AML-193 (cell line): ENCODE measurements at regions not wholly inside any gene's neighbourhood (a gene's known extent, or its start where the extent isn't known, plus 50 kb on each side); places are given as distances from the start of the nearest gene placed in this dataset.
"Not testable (repeated sequence)": the region's sequence is repeated elsewhere in the genome, so short reads cannot be mapped to it uniquely, and the experiment has no call there.

Experiments
- DNase-seq, 2 experiments: peaks; one replicate each; lab custom pipeline; 2025; lab: John Stamatoyannopoulos, UW

DNA sequence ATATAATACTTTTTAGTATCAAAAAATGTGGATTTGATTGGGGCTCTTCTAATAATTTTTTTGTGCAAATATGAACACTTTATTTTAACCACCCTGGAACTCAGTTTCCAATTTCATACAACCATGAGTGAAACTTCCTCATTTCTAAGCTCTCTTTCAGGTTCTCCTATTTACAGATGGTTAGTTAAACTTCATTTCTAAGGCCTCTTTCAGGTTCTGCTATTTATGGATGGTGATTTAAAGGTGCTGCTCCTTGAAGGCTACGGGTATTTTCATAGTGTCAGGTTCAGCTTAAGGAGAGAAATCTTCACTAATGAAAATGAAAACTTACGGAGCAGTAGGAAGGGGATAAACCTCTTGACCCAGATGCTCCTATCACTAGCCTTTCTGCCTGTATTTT, 568.3 kb downstream of the KIF20B start:
- DNase-seq: no peak

DNA sequence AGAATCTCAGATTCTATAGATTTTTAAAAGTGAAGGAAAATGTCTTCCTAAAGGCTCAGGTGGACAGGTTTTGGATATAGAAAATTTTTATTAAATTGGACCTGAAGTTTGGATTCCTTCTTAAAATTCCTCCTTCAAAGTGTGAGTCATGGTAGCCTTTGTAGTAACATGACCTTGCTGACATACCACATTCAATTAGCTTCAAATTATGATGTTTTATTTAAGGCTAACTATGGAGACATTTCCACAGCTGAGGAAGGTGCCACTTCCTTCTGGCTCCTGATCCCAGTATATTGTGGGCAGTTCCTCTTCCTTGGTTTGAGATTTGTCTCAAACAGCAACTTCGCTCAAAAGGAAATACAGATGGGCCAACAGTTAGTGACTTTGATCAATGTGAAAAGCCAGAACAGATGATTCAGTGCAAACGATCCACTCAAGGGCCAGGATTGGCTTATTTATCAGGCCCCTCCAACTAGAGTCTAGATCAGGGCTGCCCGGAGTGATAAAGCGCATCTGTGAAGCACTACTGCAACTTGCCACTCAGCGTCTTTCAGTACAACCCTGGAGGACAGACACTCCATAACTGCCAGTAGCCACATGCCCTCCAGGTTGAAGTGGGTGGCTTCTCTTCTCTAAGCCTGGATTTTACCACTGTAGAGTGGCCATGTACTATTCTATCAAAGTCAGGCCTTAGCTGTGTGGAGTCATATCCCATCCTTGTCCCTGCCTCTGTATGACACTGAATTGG, 573.5 kb downstream of the KIF20B start:
- no peak for DNase-seq

DNA sequence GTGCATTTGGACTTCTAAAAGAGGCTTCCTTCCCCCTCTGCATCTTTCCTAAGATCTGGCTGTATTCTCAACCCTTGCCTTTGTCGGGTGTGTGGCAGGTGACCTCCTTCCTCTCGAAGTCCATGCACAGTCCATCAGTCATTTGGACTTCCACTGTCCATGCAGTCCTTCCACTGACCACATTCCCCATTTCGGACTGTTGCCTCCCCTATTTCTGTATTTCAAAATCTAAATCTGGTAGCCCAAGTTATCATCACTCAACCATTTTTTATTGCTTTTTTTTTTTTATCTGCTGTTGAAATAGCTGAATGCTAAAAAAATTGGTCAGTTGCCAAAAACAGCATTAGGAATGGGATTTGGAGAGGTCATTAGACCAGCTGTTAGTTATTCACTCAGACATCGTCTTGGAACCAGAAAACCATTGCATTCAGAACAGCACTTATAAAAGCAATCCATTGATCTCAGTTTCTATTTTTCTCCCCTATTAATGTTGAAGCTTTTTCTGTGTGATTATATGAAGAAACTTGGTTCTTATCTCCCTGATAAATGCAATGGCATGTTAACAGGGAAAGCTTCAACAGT, 575.6 kb downstream of the KIF20B start:
- no peak for DNase-seq

DNA sequence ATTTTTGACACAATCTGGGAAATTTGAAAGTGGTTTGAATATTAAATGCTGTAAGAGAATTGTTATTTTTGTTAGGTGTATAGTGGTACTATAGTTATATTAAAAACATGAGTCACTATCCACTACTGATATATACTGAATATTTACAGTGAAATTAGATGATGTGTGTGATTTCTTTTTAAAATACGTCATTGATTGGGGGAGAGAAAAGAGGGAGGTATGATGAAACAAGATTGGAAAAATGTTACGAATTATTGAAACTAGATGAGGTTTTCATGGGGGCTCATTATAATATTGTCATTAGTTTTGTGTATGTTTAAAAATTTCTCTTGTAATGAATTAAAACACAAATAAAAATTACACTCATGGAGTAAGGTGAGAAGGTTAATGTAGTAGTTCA, 571.4 kb downstream of the HTR7 start:
- DNase-seq: no peak

DNA sequence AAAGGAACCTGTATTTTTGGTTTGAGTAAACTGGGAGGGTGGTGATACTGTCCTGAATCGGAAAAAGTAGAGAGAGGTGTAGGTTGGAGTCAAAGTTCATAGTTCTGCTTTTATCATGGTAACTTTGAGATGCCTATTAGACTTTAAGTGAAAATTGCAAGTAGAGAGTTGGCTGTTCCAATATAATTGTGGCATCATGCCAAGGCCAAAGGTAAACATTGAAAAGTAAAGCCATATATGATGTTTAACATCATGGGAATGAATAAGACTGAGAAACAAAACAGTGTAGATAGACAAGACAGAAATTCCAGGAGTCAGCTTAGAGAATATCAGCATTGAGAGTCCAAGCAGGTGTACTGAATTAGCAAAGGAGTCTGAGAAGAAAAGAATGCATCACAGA, 570.9 kb downstream of the HTR7 start:
- DNase-seq: no peak

DNA sequence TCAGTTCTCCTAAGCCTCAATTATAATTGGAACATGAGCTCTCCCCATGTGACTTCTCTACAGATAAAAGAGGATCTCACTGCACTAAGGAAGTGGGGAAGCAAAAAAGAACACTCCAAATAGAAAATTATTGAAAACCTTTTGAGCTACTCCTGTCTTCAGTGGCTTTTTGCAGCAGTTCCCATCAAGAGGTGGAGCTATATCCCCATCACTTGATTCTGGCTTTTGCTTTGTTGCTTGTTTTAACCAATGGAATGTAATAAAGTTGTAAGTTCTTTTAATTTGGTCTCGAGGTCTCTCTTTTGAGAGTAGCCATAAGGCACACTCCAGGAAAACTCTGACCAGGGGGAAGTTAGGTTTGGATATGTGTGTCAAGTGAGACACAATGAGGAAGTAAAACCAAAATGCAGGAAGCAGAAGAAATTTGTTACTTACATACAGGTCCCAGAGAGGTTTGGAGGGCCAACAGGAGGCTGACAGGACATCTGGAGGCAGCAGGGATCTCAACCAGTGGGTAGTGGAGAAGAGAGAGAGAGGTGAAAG, 569.4 kb downstream of the HTR7 start:
- DNase-seq: no peak

DNA sequence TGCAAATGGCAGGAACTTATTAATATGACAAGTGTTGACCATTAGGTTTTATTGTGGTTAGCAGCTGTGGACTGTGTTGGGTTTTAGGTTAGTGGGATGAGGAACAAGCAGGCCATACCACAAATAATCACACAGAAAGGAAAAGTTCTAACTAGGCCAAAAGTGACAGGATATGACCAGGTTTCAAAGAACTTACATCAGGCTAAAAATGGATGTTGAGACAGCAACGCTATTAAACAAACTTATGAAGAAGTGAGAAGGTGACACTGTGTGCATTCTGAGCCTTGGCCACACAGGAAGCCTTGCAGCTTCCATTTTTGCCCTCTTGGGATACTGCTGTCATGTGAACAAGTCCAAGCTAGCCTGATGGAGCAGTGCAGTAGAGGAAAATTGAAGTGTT, 568.8 kb downstream of the HTR7 start:
- no peak for DNase-seq

DNA sequence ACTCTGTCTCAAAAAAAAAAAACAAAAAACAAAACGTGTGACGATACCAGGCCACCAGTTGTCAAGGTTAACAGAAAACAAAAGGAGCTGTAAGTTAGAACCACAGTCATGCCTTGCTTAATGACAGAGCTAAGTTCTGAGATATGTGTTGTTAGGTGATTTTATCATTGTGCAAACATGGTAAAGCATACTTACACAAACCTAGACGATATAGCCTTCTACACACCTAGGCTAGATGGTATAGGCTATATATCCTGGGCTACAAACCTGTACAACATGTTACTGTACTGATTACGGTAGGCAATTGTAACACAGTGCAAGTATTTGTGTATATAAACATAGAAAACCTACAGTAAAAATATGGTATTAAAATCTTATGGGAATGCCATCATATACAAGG, 564.2 kb downstream of the HTR7 start:
- no peak for DNase-seq

DNA sequence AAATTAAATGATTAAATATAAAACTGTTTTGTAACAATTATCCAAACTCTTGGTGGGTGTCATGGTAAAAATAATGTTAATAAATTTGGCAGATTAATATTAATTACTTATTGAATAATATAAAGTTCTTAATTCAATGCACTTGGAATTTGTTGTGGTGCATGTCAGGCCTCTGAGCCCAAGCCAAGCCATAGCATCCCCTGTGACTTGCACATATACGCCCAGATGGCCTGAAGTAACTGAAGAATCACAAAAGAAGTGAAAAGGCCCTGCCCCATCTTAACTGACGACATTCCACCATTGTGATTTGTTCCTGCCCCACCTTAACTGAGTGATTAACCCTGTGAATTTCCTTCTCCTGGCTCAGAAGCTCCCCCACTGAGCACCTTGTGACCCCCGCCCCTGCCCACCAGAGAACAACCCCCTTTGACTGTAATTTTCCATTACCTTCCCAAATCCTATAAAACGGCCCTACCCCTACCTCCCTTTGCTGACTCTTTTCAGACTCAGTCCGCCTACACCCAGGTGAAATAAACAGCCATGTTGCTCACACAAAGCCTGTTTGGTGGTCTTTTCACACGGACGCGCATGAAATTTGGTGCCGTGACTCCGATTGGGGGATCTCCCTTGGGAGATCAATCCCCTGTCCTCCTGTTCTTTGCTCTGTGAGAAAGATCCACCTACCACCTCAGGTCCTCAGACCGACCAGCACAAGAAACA, 562.9 kb downstream of the HTR7 start:
- DNase-seq: not testable (repeated sequence)

DNA sequence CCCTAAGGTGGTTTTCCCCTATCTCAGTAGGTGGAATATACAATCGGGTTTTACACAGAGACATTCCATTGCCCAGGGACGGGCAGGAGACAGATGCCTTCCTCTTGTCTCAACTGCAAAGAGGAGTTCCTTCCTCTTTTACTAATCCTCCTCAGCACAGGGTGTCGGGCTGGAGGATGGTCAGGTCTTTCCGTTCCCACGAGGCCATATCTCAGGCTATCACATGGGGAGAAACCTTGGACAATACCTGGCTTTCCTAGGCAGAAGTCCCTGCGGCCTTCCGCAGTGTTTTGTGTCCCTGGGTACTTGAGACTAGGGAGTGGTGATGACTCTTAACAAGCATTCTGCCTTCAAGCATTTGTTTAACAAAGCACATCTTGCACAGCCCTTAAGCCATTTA, 555.8 kb downstream of the HTR7 start:
- not testable (repeated sequence) for DNase-seq

DNA sequence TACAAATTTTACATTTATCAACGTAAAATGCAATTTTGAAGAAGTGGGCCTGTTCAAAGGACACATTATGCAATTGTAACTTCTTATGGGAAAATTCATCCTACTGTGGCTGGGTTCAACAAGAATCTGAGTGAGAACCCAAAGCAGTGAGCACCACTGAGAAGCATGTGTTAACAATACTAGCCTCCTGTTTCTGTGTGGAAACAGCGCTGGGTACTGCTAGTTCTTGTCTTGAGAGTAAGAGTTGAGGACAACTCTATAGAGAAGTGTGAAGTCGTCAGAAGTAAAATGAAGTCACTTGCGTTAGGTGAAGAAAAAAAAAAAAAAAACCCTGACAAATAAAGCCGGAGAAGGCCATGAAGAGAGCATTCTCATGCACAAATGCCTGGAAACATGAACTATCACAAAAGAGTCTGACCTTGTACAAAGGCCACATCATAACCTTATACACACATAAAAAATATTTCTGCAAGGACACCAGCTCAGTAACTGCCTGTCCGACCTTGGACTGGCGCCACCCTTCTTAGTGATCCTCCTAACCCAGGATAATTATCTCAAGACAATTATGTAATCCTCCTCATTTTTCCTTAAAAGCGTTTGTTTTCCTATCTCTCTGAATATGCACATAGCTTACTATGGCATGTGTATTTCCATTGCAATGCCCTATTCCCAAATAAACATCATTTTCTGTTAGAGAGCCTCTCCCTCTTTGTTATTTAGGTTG, 554.9 kb downstream of the HTR7 start:
- no peak for DNase-seq

DNA sequence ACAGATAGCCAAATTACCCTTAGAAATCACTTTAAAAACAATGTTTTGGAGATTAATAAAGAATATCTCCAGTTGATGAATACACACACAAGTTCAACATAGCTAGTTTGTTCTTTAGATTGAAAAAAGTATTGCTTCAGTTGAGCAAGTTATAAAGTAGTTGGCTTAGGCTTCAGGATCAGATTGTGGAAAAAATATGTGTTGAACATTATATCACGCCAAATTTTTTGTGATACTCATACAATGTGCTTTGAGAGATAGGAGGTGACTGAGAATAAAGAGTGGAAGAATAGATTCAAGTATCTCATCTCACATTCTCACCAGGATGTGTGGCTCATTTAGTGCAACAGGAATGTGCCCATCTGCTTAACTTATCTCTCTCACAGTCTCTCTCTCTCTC, 553.3 kb downstream of the HTR7 start:
- DNase-seq: no peak

DNA sequence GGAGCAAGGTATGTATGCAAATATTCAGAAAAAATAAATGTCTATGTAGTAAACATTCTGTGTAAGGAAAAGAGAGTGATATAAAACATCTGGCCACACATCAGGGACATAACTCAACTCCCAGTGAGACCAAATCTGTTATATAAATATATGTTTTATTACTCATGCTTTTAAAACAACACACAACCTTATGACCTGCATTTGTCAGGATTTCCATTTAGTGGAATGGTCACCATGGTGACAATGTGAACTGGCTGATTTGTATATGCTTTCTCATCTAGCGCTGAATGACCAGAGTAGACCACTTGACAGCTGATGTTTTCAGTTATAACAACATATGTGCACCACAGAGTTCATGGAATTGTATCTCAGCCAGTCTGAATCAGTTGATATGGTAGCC, 551.7 kb downstream of the HTR7 start:
- DNase-seq: no peak

DNA sequence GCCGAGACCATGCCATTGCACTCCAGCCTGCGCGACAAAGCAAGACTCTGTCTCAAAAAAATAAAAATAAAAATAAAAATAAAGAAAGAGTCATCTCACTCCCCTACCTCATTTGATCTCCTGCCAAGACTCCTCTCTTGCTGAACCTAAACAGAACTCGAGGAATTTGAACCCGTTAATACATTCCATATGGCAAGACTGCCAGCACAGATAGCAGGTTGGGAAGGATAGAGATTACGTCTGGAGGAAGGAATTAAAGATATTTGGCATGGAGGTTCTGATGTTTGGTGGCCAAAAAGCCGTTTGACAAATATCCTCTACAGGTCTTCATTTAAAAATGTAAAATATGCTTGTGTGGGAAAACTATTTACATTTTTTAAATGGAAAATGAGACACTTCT, 549.6 kb downstream of the HTR7 start:
- DNase-seq: no peak

DNA sequence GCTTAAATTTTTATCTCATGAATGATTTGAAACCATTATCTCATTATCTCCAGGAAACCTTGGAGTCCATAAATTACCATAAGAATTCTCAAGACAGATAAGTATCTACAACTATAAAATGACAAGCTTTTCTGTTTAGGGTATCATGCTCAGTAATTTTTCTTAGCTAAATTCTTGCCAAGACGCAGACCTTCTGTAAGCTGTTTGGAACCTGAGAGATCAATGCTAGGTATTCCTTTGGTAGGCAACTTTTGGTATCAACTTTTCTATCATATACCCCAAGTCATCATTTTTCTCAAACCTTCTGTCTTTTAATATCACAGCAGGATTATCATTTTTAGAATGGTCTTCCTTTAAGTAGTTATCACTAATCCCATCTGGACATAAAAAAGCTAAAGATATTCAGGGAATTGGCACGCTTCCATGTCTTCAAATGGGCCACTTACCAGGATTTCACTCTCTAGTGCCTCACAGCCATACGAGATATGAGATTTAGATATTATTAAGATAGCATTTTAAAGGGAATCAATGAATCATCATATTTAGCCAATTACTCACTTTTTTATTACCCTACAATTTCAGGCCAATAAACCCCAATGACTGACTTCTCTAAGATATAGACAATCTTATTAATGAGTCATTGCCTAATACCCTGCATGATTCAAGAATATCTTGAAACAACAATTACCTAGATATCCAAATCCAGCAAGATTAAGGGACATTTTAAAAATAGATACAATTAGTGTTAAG, 544.1 kb downstream of the HTR7 start:
- DNase-seq: no peak

DNA sequence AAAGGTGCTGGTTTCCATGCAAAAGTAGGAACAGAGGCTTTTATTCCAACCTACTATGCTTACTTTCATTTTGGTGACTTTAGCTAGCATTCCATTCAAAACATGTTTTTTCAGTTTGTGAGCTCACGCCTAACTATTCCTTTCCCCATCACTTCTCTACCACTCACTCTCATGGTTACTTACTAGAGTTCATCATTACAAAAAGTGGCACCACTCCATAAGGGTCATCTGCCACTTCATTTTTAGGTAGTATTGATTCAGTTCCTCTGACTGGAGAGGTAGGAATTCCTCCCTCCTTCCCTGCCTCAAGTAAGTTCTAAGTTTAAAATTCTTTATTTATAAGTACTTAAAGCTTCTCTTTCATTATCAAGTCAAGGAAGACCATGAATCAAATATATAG, 543.1 kb downstream of the HTR7 start:
- no peak for DNase-seq

DNA sequence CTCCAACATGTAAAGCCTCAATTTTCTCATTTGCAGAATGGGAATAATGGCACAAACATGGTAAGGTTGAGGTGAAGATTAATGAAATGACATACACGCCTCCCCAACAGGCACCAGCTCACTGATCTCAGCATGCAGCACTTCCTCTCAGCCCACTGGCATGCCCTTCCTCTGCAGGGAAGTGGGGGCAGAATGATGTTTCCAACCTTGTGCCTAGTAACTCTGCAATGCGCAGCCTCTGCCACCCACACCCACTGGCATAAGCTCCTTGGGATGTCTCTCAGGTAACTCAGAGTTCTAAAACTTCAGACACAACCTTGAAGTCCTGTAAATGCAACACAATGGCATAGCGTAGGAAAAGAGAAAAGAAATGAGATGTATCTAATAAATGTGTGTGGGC, 540.7 kb downstream of the HTR7 start:
- DNase-seq: no peak

DNA sequence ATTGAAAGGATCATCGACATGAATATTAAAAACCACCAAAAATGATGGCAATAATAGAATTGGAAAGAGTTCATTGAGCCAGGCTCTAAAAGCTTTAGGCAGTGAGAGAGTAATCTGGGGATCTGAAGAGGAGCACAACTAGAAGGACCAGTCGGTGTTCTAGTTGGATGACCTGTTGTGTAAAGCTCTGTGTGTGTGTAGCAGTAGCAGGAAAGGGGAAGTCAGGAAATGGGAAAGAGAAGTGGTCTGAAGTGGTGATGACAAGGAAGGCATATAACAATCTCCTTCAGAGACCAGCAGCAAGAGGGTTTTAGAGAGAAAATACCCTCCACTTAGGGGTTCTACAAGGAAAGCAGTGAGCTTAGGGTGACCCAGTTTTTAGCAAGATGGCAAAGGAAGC, 539.2 kb downstream of the HTR7 start:
- DNase-seq: no peak

DNA sequence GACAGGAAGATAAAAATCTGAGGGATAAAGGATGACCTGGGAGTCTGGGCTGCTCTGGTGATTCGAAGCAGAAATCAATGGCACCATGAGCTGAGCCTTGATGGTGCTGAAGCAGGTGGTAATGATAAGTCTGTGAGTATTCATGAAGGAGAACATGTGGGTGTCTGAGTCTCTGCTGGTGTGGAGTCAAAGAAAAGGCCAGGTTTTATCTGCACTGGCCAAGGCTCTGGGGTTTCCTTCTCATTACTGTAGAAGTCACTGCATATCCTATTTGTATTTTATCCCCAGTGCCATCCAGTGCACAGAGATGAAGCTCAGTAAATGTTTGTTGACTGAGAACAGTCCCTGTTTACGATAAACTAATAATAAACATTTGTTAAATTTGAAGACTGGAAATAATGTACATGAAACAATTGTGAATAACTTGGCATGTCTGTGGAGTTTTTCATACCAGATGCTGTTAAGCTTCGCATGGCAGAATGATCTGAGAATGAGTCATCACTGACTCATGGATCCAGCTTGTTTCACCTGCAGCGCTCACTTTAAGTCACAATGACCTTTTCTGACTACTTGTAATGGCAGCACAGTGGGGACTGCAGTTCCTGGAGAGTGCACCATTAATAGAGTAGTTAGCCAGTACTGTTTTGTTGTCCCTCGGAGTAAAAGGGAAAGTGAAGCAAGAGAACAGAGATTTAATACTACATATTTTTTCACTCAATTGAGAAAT, 538.5 kb downstream of the HTR7 start:
- no peak for DNase-seq

DNA sequence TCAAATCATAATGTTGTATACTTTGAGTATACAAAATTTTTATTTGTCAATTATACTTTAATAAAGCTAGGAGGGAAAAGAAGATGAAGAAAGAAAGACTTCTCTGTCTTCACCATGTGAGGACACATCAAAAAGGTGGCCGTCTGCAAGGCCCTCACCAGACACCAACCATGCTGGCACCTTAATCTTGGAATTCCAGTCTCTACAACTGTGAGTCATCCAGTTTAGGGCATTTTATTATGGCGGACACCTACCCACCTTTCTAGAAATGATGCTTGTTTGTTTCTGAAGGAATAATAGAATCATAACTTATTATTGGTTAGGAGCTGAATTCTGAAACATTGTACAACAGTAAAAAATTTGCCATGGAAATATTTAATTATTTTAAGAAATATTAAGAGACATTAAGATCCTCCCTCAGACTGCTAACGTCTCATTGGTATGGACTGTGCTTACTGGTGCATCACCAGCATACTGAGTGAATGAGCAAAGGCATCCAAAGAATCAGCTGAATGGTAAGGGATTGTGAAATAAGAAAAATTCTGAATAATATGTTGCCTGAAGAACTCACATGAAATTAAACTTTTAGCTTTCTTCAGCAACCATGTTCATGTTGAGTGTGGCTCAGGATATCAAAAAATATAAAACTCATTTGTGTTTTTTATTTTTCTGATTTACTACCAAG, 536.6 kb downstream of the HTR7 start:
- DNase-seq: no peak
